Gastrocnemius medialis (tissue), 4 donors: ENCODE measurements at regions not wholly inside any gene's neighbourhood (a gene's known extent, or its start where the extent isn't known, plus 50 kb on each side); places are given as distances from the start of the nearest gene placed in this dataset.

Experiments used
- POLR2A ChIP-seq, 2 donors: fragments of 450-650 bp; IDR thresholded peaks; one replicate each; pipeline ENCODE4 v1.6.1; 2017; ENCODE audit warnings: antibody characterized with exemption in 2 of 2, mild to moderate bottlenecking in 2 of 2, moderate library complexity in 2 of 2
- TF ChIP-seq, protein P1 (sequence below), 5 experiments: fragments of 450-650 bp in 3 of 5; fragments of 200-600 bp in 2 of 5; sonication (generic) in 2 of 5; IDR thresholded peaks in 4 of 5; conservative IDR thresholded peaks in 1 of 5; 1 replicate in 4 of 5; 2 replicates in 1 of 5; pipeline ENCODE4 v1.5.1; 2016 to 2019; ENCODE audit warnings: antibody characterized with exemption in 5 of 5, mild to moderate bottlenecking in 3 of 5, moderate library complexity in 3 of 5

DNA sequence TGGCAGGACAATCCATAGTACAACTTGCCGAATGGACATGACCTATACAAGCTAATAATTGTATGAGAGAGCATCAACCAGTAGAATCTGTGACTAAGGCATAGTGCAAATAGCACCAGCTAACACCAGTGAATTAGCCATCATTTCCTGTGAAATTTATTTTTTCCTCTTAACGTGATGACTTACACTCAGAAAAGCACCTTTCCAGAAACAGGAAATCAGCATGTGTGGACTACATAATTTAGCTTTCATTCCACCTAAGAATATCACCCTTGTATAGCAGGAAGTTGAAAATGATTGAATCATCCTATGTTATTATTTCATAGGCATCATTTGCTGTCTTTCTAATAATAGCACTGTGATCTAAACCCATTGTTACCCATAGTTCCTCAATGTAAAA lies 1393.4 kb upstream of the PCDH7 start:
- TF ChIP-seq POLR2A (IDR thresholded peaks at IDR 0.05): no peak
- TF ChIP-seq, protein P1, sequence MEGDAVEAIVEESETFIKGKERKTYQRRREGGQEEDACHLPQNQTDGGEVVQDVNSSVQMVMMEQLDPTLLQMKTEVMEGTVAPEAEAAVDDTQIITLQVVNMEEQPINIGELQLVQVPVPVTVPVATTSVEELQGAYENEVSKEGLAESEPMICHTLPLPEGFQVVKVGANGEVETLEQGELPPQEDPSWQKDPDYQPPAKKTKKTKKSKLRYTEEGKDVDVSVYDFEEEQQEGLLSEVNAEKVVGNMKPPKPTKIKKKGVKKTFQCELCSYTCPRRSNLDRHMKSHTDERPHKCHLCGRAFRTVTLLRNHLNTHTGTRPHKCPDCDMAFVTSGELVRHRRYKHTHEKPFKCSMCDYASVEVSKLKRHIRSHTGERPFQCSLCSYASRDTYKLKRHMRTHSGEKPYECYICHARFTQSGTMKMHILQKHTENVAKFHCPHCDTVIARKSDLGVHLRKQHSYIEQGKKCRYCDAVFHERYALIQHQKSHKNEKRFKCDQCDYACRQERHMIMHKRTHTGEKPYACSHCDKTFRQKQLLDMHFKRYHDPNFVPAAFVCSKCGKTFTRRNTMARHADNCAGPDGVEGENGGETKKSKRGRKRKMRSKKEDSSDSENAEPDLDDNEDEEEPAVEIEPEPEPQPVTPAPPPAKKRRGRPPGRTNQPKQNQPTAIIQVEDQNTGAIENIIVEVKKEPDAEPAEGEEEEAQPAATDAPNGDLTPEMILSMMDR (IDR thresholded peaks at IDR 0.05 in 4 of 5, conservative IDR thresholded peaks at IDR 0.05 in 1 of 5): no peak
